ENCODE measurements at regions not wholly inside any gene's neighbourhood (a gene's known extent, or its start where the extent isn't known, plus 50 kb on each side); places are given as distances from the start of the nearest gene placed in this dataset.

DNA sequence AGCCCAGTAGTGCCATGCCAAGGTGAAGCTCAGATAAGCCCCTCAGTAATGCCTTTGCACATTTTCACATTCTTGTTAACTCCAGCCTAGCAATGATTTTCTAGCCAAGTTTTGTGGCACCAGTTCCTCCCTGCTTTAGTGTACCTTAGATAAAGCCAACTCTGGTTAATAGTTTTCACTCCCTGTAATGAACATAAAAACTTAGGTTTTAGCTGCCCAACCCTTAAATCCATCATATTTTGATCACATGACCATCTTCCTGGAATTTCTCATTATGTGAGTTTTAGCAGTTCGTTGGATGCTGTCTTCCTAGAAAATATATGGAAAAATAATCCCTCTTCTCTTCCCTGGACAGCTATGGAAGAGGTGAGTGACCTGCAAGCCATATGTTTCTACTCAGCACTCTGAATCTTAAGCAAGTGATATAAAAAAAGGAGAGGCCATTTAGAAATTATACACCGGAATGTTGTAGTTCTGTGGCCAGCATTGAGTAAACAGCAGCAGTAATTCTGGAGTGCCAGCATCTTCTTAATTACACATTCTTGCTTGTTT is 62.2 kb upstream of the P2RY1 start:
- TF ChIP-seq EGR1 (conservative IDR thresholded peaks at IDR 0.05) (no peak), SMAD3 (CRISPR knock-in tag; conservative IDR thresholded peaks at IDR 0.05) (no peak), ESRRA (IDR thresholded peaks at IDR 0.05; ENCODE audit: borderline replicate concordance, low read depth) (no peak), TCF7 (IDR thresholded peaks at IDR 0.05; ENCODE audit: borderline replicate concordance) (no peak), SRSF9 (IDR thresholded peaks at IDR 0.05; ENCODE audit: borderline replicate concordance, low read depth, low read length) (no peak), NFIX (CRISPR knock-in tag; IDR thresholded peaks at IDR 0.05; ENCODE audit: low read depth) (no peak), KAT8 (IDR thresholded peaks at IDR 0.05; ENCODE audit: low read depth) (no peak)
- TF ChIP-seq, protein P1, sequence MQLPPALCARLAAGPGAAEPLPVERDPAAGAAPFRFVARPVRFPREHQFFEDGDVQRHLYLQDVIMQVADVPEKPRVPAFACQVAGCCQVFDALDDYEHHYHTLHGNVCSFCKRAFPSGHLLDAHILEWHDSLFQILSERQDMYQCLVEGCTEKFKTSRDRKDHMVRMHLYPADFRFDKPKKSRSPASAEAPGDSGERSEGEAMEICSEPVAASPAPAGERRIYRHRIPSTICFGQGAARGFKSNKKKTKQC (CRISPR knock-in tag; IDR thresholded peaks at IDR 0.05), result no peak
- TF ChIP-seq, protein P2, sequence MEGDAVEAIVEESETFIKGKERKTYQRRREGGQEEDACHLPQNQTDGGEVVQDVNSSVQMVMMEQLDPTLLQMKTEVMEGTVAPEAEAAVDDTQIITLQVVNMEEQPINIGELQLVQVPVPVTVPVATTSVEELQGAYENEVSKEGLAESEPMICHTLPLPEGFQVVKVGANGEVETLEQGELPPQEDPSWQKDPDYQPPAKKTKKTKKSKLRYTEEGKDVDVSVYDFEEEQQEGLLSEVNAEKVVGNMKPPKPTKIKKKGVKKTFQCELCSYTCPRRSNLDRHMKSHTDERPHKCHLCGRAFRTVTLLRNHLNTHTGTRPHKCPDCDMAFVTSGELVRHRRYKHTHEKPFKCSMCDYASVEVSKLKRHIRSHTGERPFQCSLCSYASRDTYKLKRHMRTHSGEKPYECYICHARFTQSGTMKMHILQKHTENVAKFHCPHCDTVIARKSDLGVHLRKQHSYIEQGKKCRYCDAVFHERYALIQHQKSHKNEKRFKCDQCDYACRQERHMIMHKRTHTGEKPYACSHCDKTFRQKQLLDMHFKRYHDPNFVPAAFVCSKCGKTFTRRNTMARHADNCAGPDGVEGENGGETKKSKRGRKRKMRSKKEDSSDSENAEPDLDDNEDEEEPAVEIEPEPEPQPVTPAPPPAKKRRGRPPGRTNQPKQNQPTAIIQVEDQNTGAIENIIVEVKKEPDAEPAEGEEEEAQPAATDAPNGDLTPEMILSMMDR (IDR thresholded peaks at IDR 0.05 in 2 of 3, conservative IDR thresholded peaks at IDR 0.05 in 1 of 3; ENCODE audit: insufficient read depth in 2 of 3, low read depth in 1 of 3, low read length in 3 of 3), result no peak
- TF ChIP-seq, protein P3, sequence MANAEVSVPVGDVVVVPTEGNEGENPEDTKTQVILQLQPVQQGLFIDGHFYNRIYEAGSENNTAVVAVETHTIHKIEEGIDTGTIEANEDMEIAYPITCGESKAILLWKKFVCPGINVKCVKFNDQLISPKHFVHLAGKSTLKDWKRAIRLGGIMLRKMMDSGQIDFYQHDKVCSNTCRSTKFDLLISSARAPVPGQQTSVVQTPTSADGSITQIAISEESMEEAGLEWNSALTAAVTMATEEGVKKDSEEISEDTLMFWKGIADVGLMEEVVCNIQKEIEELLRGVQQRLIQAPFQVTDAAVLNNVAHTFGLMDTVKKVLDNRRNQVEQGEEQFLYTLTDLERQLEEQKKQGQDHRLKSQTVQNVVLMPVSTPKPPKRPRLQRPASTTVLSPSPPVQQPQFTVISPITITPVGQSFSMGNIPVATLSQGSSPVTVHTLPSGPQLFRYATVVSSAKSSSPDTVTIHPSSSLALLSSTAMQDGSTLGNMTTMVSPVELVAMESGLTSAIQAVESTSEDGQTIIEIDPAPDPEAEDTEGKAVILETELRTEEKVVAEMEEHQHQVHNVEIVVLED (CRISPR knock-in tag; IDR thresholded peaks at IDR 0.05), result no peak
- TF ChIP-seq, protein P4, sequence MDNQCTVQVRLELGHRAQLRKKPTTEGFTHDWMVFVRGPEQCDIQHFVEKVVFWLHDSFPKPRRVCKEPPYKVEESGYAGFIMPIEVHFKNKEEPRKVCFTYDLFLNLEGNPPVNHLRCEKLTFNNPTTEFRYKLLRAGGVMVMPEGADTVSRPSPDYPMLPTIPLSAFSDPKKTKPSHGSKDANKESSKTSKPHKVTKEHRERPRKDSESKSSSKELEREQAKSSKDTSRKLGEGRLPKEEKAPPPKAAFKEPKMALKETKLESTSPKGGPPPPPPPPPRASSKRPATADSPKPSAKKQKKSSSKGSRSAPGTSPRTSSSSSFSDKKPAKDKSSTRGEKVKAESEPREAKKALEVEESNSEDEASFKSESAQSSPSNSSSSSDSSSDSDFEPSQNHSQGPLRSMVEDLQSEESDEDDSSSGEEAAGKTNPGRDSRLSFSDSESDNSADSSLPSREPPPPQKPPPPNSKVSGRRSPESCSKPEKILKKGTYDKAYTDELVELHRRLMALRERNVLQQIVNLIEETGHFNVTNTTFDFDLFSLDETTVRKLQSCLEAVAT (IDR thresholded peaks at IDR 0.05), result no peak
- TF ChIP-seq, protein P5, sequence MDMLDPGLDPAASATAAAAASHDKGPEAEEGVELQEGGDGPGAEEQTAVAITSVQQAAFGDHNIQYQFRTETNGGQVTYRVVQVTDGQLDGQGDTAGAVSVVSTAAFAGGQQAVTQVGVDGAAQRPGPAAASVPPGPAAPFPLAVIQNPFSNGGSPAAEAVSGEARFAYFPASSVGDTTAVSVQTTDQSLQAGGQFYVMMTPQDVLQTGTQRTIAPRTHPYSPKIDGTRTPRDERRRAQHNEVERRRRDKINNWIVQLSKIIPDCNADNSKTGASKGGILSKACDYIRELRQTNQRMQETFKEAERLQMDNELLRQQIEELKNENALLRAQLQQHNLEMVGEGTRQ (CRISPR knock-in tag; IDR thresholded peaks at IDR 0.05), result no peak

Data from K562 (cell line).